GM12878 (cell line): ENCODE measurements at regions not wholly inside any gene's neighbourhood (a gene's known extent, or its start where the extent isn't known, plus 50 kb on each side); places are given as distances from the start of the nearest gene placed in this dataset.

Experiments
- ATAC-seq: fragments of 200-7000 bp; cut with Tn5 transposase; 3 replicates; pipeline ENCODE4 v1.9.1; 2020; ENCODE audit warnings: mild to moderate bottlenecking, moderate library complexity
- BruUV-seq: library from RNA; stranded (reverse); fragments of 400-500 nt; replicated peaks from 2 replicates; lab custom pipeline; 2021; lab: Mats Ljungman, UMichigan
- CTCF ChIA-PET: fragments of 300-600 bp; sonication (Branson Sonifier 250); formaldehyde crosslinking; extraction: SDS; loops from one replicate; lab custom pipeline; 2021; ENCODE audit warnings: inconsistent platforms; lab: Yijun Ruan, JAX
- POLR2A ChIA-PET: fragments of 350-600 bp; formaldehyde crosslinking; extraction: SDS; loops from one replicate; lab custom pipeline; 2021; ENCODE audit warnings: inconsistent platforms; lab: Charles Lee
- RAD21 ChIA-PET: fragments of 300-600 bp; sonication (Branson Sonifier 250); formaldehyde crosslinking; loops from one replicate; lab custom pipeline; 2023; ENCODE audit warnings: antibody characterized with exemption; ENCODE audit not compliant: unreplicated experiment; lab: Charles Lee
- SMC1A ChIA-PET: fragments of 300-600 bp; sonication (Branson Sonifier 250); formaldehyde crosslinking; loops from one replicate; lab custom pipeline; 2023; ENCODE audit not compliant: unreplicated experiment, uncharacterized antibody; lab: Charles Lee
- DNase-seq: peaks from one replicate; pipeline ENCODE4 v3.0.0-alpha.2; 2011; ENCODE audit warnings: low read depth, low spot score
- FAIRE-seq: peaks from 3 replicates; lab custom pipeline; 2011; peaks lifted over from hg19 to GRCh38; lab: Jason Lieb, UNC
- H2AFZ ChIP-seq: 2 replicates; pipeline ENCODE4 v1.6.0; 2011; ENCODE audit warnings: low read depth, low read length, control low read depth; ENCODE audit not compliant: control insufficient read depth
- H3K27ac ChIP-seq: 2 replicates; pipeline ENCODE4 v1.5.1; 2011; ENCODE audit warnings: control low read depth; ENCODE audit not compliant: control insufficient read depth, insufficient read depth
- H3K27me3 ChIP-seq, 2 experiments: replicated peaks in 1 of 2; 2 replicates each; pipeline versions ENCODE4 v1.6.0 to v1.6.1; 2011; ENCODE audit warnings: low read length in 1 of 2; ENCODE audit not compliant: control insufficient read depth in 2 of 2, insufficient read depth in 2 of 2
- H3K36me3 ChIP-seq, 2 experiments: 2 replicates each; pipeline ENCODE4 v1.5.1; 2011; ENCODE audit warnings: low read length in 1 of 2; ENCODE audit not compliant: control insufficient read depth in 2 of 2, insufficient read depth in 2 of 2
- H3K4me1 ChIP-seq: 2 replicates; pipeline ENCODE4 v1.6.1; 2011; ENCODE audit warnings: mild to moderate bottlenecking, low read length, moderate library complexity, mixed read lengths; ENCODE audit not compliant: control insufficient read depth, insufficient read depth
- H3K4me2 ChIP-seq: 2 replicates; pipeline ENCODE4 v1.6.0; 2011; ENCODE audit warnings: control low read depth; ENCODE audit not compliant: control insufficient read depth, insufficient read depth
- H3K4me3 ChIP-seq: fragments of 200-600 bp; sonication (generic); 2 replicates; pipeline ENCODE4 v1.5.1; 2016
- H3K79me2 ChIP-seq: 2 replicates; pipeline ENCODE4 v1.6.0; 2011; ENCODE audit warnings: low read length; ENCODE audit not compliant: control insufficient read depth, insufficient read depth
- H3K9ac ChIP-seq: 2 replicates; pipeline ENCODE4 v1.8.0; 2011; ENCODE audit warnings: low read length, control low read depth, mixed read lengths; ENCODE audit not compliant: control insufficient read depth, insufficient read depth
- H3K9me3 ChIP-seq: replicated peaks from 3 replicates; pipeline ENCODE4 v1.5.1; 2011; ENCODE audit warnings: mild to moderate bottlenecking, low read length; ENCODE audit not compliant: control insufficient read depth, insufficient read depth
- H4K20me1 ChIP-seq: 2 replicates; pipeline ENCODE4 v1.6.0; 2011; ENCODE audit not compliant: control insufficient read depth, insufficient read depth
- BHLHE40 ChIP-seq, 2 experiments: fragments of 450-650 bp in 1 of 2; IDR thresholded peaks; 2 replicates each; pipeline ENCODE4 v1.6.1; 2011 to 2017; ENCODE audit warnings: low read depth in 2 of 2, borderline replicate concordance in 1 of 2, improper control_type of control experiment in 1 of 2, low read length in 1 of 2, mild to moderate bottlenecking in 1 of 2
- ELK1 ChIP-seq: IDR thresholded peaks from 2 replicates; pipeline ENCODE4 v1.6.1; 2012; ENCODE audit warnings: low read depth, low read length, improper control_type of control experiment
- EP300 ChIP-seq, 2 experiments: fragments of 150-350 bp in 1 of 2; IDR thresholded peaks; 2 replicates each; pipeline ENCODE4 v1.6.1; 2011 to 2012; ENCODE audit warnings: low read depth in 2 of 2, low read length in 2 of 2, borderline replicate concordance in 1 of 2, improper control_type of control experiment in 1 of 2, inconsistent platforms in 1 of 2; ENCODE audit not compliant: control insufficient read depth in 1 of 2
- KAT2A ChIP-seq: conservative IDR thresholded peaks from 2 replicates; pipeline ENCODE4 v1.6.1; 2011; ENCODE audit warnings: low read depth, low read length; ENCODE audit not compliant: control insufficient read depth
- MXI1 ChIP-seq: fragments of 150-350 bp; IDR thresholded peaks from 2 replicates; pipeline ENCODE4 v1.6.1; 2011; ENCODE audit warnings: low read depth, mild to moderate bottlenecking, inconsistent platforms, low read length, improper control_type of control experiment
- MYB ChIP-seq: fragments of 150-350 bp; IDR thresholded peaks from 2 replicates; pipeline ENCODE4 v1.6.1; 2014; ENCODE audit warnings: mild to moderate bottlenecking, low read depth, low read length, borderline replicate concordance
- MYC ChIP-seq: IDR thresholded peaks from 2 replicates; pipeline ENCODE4 v1.6.1; 2011; ENCODE audit warnings: mild to moderate bottlenecking, low read length, moderate library complexity, inconsistent platforms; ENCODE audit not compliant: insufficient read depth, insufficient replicate concordance, insufficient read length, severe bottlenecking
- POLR2AphosphoS5 ChIP-seq: IDR thresholded peaks from 2 replicates; pipeline ENCODE4 v1.6.1; 2011; ENCODE audit warnings: mild to moderate bottlenecking, low read length, inconsistent platforms
- SP1 ChIP-seq: IDR thresholded peaks from one replicate; pipeline ENCODE4 v1.6.1; 2011; ENCODE audit warnings: low read depth, low read length
- SUPT20H ChIP-seq: IDR thresholded peaks from 2 replicates; pipeline ENCODE4 v1.6.1; 2011; ENCODE audit warnings: low read depth, mild to moderate bottlenecking, low read length, moderate library complexity, borderline replicate concordance; ENCODE audit not compliant: control insufficient read depth
- TCF7 ChIP-seq: IDR thresholded peaks from 2 replicates; pipeline ENCODE4 v1.6.1; 2014; ENCODE audit warnings: antibody characterized with exemption, borderline replicate concordance
- YBX1 ChIP-seq: fragments of 450-650 bp; IDR thresholded peaks from 2 replicates; pipeline ENCODE4 v1.6.1; 2016; ENCODE audit warnings: antibody characterized with exemption
- WGBS: methylation state at CpG from one replicate; pipeline ENCODE4 v1.1.6; 2016; ENCODE audit warnings: low lambda C conversion rate; ENCODE audit not compliant: insufficient replicate concordance, insufficient coverage; ENCODE audit errors: missing lambda C conversion rate; 5-methylcytosine and 5-hydroxymethylcytosine counted together
- in situ Hi-C: fragments of 300-500 bp; cut with MboI; formaldehyde crosslinking; loops from 9 replicates; pipeline ENCODE4 v1.14.3; 2018; ENCODE audit warnings: mixed read lengths
- intact Hi-C: fragments of 100-400 bp; cut with micrococcal nuclease; formaldehyde crosslinking; loops from one replicate; pipeline ENCODE4 v1.14.2; 2022; ENCODE audit not compliant: unreplicated experiment
- TF ChIP-seq, protein P1 (sequence below): fragments of 450-650 bp; IDR thresholded peaks from 2 replicates; pipeline ENCODE4 v1.6.1; 2016; ENCODE audit warnings: mild to moderate bottlenecking
- TF ChIP-seq, protein P2 (sequence below): IDR thresholded peaks from 2 replicates; pipeline ENCODE4 v1.6.1; 2012; ENCODE audit warnings: low read depth, low read length, improper control_type of control experiment

DNA sequence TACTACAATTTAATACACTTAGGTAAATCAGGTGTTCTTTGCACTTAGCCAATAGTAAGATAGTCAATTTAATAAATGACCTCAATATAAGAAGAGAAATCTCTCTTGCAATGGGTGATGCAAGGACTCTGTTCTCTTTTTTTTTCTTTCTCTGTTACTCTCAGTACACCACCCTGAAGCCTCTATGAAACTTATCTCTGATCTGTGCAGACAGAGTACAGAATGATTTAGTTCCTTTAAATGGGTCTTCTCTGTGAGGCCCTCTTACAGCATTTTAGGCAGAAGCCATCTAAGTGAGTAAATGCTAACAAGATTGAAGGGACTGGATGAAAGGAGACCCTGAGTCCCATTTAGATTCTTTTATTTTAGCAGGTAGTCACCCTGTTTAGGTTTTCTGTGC lies 312.8 kb downstream of the RFPL4B start:
- ChIA-PET CTCF (interaction anchor here (0.7 kb wide), 1 partner anchor 58 kb away, joined by 3 read pairs; no protein-coding TSS in a partner anchor), RAD21 (no interaction called here), POLR2A (no interaction called here), SMC1A (no interaction called here)
- Histone ChIP-seq H3K27me3 (no peaks in the 10 kb centered on the region), H2AFZ (no peak overlapping the region), H3K4me3 (no peak overlapping the region), H3K36me3 (no peaks in the 10 kb centered on the region), H3K27ac (no peak overlapping the region), H3K9ac (no peak overlapping the region), H3K4me1 (no peaks in the 10 kb centered on the region), H3K79me2 (no peaks in the 10 kb centered on the region), H4K20me1 (no peaks in the 10 kb centered on the region), H3K9me3 (no peaks in the 10 kb centered on the region), H3K4me2 (no peak overlapping the region)
- in situ Hi-C loops = no loop called here
- no peak for ATAC-seq
- no TSS peak for BruUV-seq
- TF ChIP-seq KAT2A = no peak
- TF ChIP-seq ELK1 = no peak
- TF ChIP-seq POLR2AphosphoS5 = no peak
- no peak for DNase-seq
- intact Hi-C loops = no loop called here
- no peak for FAIRE-seq

GRCh38 chr6:112660626-112661025 lies 313.5 kb downstream of the RFPL4B start:
- Histone ChIP-seq H3K27me3 (no peaks in the 10 kb centered on the region), H2AFZ (no peak overlapping the region), H3K79me2 (no peaks in the 10 kb centered on the region), H3K9me3 (no peaks in the 10 kb centered on the region), H3K4me3 (no peak overlapping the region), H3K9ac (no peak overlapping the region), H3K4me1 (no peaks in the 10 kb centered on the region), H3K27ac (no peak overlapping the region), H4K20me1 (no peaks in the 10 kb centered on the region), H3K4me2 (no peak overlapping the region), H3K36me3 (no peaks in the 10 kb centered on the region)
- ChIA-PET RAD21 (no interaction called here), SMC1A (no interaction called here), POLR2A (no interaction called here), CTCF (no interaction called here)
- in situ Hi-C loops (no loop called here), intact Hi-C loops (no loop called here)
- ATAC-seq = no peak
- no TSS peak for BruUV-seq
- FAIRE-seq = no peak
- no peak for DNase-seq
- 0% methylated on average over 2 of the region's 2 CpGs for WGBS
- TF ChIP-seq, protein P1, sequence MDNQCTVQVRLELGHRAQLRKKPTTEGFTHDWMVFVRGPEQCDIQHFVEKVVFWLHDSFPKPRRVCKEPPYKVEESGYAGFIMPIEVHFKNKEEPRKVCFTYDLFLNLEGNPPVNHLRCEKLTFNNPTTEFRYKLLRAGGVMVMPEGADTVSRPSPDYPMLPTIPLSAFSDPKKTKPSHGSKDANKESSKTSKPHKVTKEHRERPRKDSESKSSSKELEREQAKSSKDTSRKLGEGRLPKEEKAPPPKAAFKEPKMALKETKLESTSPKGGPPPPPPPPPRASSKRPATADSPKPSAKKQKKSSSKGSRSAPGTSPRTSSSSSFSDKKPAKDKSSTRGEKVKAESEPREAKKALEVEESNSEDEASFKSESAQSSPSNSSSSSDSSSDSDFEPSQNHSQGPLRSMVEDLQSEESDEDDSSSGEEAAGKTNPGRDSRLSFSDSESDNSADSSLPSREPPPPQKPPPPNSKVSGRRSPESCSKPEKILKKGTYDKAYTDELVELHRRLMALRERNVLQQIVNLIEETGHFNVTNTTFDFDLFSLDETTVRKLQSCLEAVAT = no peak
- TF ChIP-seq YBX1 = no peak
- TF ChIP-seq SUPT20H = no peak
- no peak for TF ChIP-seq MXI1
- TF ChIP-seq MYB = no peak
- no peak for TF ChIP-seq MYC
- TF ChIP-seq EP300 (IDR thresholded peaks at IDR 0.05; ENCODE audit: borderline replicate concordance in 1 of 2, control insufficient read depth in 1 of 2, low read depth in 2 of 2, low read length in 2 of 2) = no peak
- TF ChIP-seq, protein P2, sequence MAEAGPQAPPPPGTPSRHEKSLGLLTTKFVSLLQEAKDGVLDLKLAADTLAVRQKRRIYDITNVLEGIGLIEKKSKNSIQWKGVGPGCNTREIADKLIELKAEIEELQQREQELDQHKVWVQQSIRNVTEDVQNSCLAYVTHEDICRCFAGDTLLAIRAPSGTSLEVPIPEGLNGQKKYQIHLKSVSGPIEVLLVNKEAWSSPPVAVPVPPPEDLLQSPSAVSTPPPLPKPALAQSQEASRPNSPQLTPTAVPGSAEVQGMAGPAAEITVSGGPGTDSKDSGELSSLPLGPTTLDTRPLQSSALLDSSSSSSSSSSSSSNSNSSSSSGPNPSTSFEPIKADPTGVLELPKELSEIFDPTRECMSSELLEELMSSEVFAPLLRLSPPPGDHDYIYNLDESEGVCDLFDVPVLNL = no peak
- no peak for TF ChIP-seq SP1
- no peak for TF ChIP-seq TCF7
- no peak for TF ChIP-seq BHLHE40 (IDR thresholded peaks at IDR 0.05; ENCODE audit: borderline replicate concordance in 1 of 2, low read depth in 2 of 2, low read length in 1 of 2)
